SK-N-MC (cell line): ENCODE measurements at regions not wholly inside any gene's neighbourhood (a gene's known extent, or its start where the extent isn't known, plus 50 kb on each side); places are given as distances from the start of the nearest gene placed in this dataset.

Experiments
- DNase-seq: peaks from one replicate; pipeline ENCODE4 v3.0.0-alpha.2; 2011; ENCODE audit warnings: low read depth, low spot score
- H3K27ac ChIP-seq: fragments of 200-600 bp; sonication (generic); 2 replicates; pipeline ENCODE4 v1.5.1; 2016; ENCODE audit warnings: mixed run types
- H3K36me3 ChIP-seq: fragments of 200-600 bp; sonication (generic); 2 replicates; pipeline ENCODE4 v1.6.1; 2017; ENCODE audit warnings: antibody characterized with exemption, low read length, mixed read lengths; ENCODE audit not compliant: insufficient read depth
- H3K4me3 ChIP-seq: fragments of 200-600 bp; sonication (generic); 2 replicates; pipeline ENCODE4 v1.5.1; 2016
- H3K9ac ChIP-seq: fragments of 200-600 bp; sonication (generic); 2 replicates; pipeline ENCODE4 v1.8.0; 2017; ENCODE audit warnings: mixed run types, mixed read lengths; ENCODE audit not compliant: insufficient read length
- H3K9me3 ChIP-seq: fragments of 200-600 bp; sonication (generic); 2 replicates; pipeline ENCODE4 v1.6.1; 2017; ENCODE audit warnings: low read depth, mild to moderate bottlenecking, antibody characterized with exemption, low read length, moderate library complexity, mixed read lengths
- EZH2 ChIP-seq: fragments of 200-600 bp; sonication (generic); IDR thresholded peaks from one replicate; pipeline ENCODE4 v1.6.1; 2017; ENCODE audit warnings: antibody characterized with exemption
- FOXP2 ChIP-seq: optimal IDR thresholded peaks from 2 replicates; pipeline ENCODE3; 2011; ENCODE audit warnings: mild to moderate bottlenecking, moderate library complexity; ENCODE audit not compliant: insufficient read depth; ENCODE audit errors: extremely low read length, control extremely low read depth
- POLR2AphosphoS5 ChIP-seq: IDR thresholded peaks from 2 replicates; pipeline ENCODE4 v1.6.1; 2012; ENCODE audit warnings: mild to moderate bottlenecking, low read depth, low read length, borderline replicate concordance

- Histone ChIP-seq H3K9ac (no peak overlapping the region), H3K4me3 (no peak overlapping the region), H3K27ac (no peak overlapping the region), H3K36me3 (no peaks in the 10 kb centered on the region), H3K9me3 (no peaks in the 10 kb centered on the region)
- DNase-seq = no peak
- no peak for TF ChIP-seq EZH2
- no peak for TF ChIP-seq FOXP2
- TF ChIP-seq POLR2AphosphoS5 = no peak
These were observed 142.3 kb downstream of the ZIC1 start for GRCh38 chr3:147551491-147551890.

GRCh38 chr3:147554332-147554731 is 145.2 kb downstream of the ZIC1 start:
- Histone ChIP-seq H3K4me3 (no peak overlapping the region), H3K27ac (no peak overlapping the region), H3K9me3 (no peaks in the 10 kb centered on the region), H3K9ac (no peak overlapping the region), H3K36me3 (no peaks in the 10 kb centered on the region)
- peak; percentile 10 for DNase-seq
- TF ChIP-seq EZH2 (no peak), FOXP2 (no peak), POLR2AphosphoS5 (no peak)

GRCh38 chr3:147572970-147573340 is 163.8 kb downstream of the ZIC1 start:
- H3K27ac ChIP-seq = no peak overlapping the region
- DNase-seq = no peak
- H3K9ac ChIP-seq = no peak overlapping the region
- H3K9me3 ChIP-seq = no peaks in the 10 kb centered on the region
- H3K4me3 ChIP-seq = no peak overlapping the region
- H3K36me3 ChIP-seq = no peaks in the 10 kb centered on the region
- TF ChIP-seq POLR2AphosphoS5 (no peak), EZH2 (no peak), FOXP2 (no peak)

- Histone ChIP-seq H3K36me3 (no peaks in the 10 kb centered on the region), H3K9ac (no peak overlapping the region), H3K27ac (no peak overlapping the region), H3K4me3 (no peak overlapping the region), H3K9me3 (no peaks in the 10 kb centered on the region)
- no peak for TF ChIP-seq EZH2
- TF ChIP-seq POLR2AphosphoS5 = no peak
- no peak for TF ChIP-seq FOXP2
- no peak for DNase-seq
These were observed 165.5 kb downstream of the ZIC1 start for GRCh38 chr3:147574621-147575020.

- Histone ChIP-seq H3K36me3 (no peaks in the 10 kb centered on the region), H3K9ac (no peak overlapping the region), H3K27ac (no peak overlapping the region), H3K4me3 (no peak overlapping the region), H3K9me3 (no peaks in the 10 kb centered on the region)
- TF ChIP-seq EZH2 (no peak), POLR2AphosphoS5 (no peak), FOXP2 (no peak)
- DNase-seq = no peak
These were observed 166.2 kb downstream of the ZIC1 start for GRCh38 chr3:147575391-147575790.

DNA sequence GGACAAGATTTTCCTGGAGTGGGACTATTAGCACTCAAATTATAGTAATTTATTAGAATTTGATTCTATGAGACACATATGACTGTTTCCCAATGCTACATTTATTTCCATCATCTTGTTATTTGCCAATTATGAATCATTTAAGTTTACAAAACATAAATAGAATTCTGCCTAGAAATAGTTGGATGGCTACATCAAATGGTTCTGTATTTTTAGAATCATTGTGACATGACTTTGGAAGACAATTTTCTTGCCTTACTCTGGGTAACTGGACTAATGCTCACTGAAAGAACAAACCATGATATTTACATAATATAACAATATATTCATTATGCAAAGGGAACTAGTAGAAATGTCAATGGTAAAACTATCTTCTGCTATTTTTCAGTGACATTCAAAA is 173.5 kb downstream of the ZIC1 start:
- no peak overlapping the region for H3K4me3 ChIP-seq
- H3K36me3 ChIP-seq = no peaks in the 10 kb centered on the region
- TF ChIP-seq EZH2 (no peak), FOXP2 (no peak), POLR2AphosphoS5 (no peak)
- H3K9me3 ChIP-seq = no peaks in the 10 kb centered on the region
- no peak overlapping the region for H3K27ac ChIP-seq
- no peak overlapping the region for H3K9ac ChIP-seq
- DNase-seq = no peak

DNA sequence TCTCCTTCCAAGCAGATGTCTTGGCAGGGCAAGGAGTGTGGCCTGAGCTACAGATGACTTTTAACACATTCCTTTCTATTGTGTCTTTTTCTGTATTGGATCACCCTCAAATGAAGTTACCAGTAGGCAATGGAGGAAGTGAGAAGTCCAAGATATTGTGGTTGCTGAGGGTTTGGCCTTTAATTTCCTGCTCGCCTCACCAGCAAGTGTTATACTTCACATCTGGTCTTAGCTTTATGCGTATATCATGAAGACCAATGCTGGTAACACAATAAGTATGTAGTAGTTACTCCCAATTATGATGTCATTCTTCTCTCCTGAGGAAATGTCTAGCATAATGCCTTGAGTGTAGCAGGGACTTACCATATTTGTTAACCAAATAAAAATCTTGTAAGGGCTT is 179.9 kb downstream of the ZIC1 start:
- Histone ChIP-seq H3K9me3 (no peaks in the 10 kb centered on the region), H3K27ac (no peak overlapping the region), H3K36me3 (no peaks in the 10 kb centered on the region), H3K4me3 (no peak overlapping the region), H3K9ac (no peak overlapping the region)
- no peak for DNase-seq
- TF ChIP-seq POLR2AphosphoS5 = no peak
- no peak for TF ChIP-seq FOXP2
- no peak for TF ChIP-seq EZH2

DNA sequence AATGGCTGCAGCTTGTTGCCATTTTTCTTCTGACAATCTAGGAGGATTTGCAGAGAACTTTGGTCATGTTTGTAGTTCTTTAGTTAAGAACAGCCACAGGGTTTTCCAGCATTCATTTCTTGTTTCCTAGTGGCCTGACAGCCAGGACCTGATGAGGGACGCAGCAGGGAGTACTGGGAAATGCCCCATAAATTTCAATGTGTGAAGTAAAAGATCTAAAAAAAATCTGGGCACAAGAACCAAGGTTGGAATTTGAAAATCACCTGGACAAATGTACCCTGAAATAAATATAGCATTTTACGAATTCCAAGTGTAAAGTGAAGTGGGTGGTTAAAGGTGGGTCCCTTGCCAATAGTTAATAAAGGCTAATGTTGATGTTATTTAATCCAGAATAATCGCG is 195.0 kb downstream of the ZIC1 start:
- H3K9me3 ChIP-seq = no peaks in the 10 kb centered on the region
- H3K9ac ChIP-seq = no peak overlapping the region
- H3K36me3 ChIP-seq = no peaks in the 10 kb centered on the region
- DNase-seq = no peak
- no peak overlapping the region for H3K27ac ChIP-seq
- TF ChIP-seq POLR2AphosphoS5 = no peak
- no peak for TF ChIP-seq EZH2
- H3K4me3 ChIP-seq = no peak overlapping the region

DNA sequence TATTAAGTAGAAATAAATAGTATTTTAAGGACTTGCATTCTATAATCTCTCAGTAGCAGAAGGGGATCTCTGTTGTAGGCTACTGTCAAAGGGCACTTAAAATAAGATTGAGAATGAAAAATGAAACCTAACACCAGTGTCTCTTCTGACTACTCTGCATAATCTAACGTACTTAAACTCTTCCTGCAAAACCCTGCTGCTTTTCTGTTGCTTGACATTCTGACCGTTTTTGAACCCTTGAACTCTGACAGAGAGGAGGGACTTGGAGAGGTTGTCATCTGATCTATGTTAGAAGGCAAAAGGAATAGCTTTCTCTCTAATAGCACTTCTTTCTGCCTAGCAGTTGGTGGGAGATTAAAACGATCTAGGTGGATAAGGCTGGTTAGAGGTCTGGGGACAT is 204.6 kb downstream of the ZIC1 start:
- no peak for DNase-seq
- H3K9ac ChIP-seq = no peak overlapping the region
- H3K27ac ChIP-seq = no peak overlapping the region
- TF ChIP-seq EZH2 = no peak
- no peak for TF ChIP-seq POLR2AphosphoS5
- TF ChIP-seq FOXP2 = no peak
- H3K9me3 ChIP-seq = no peaks in the 10 kb centered on the region
- no peak overlapping the region for H3K4me3 ChIP-seq
- H3K36me3 ChIP-seq = no peaks in the 10 kb centered on the region
